HL-60/S4 (cell line): ENCODE measurements at regions not wholly inside any gene's neighbourhood (a gene's known extent, or its start where the extent isn't known, plus 50 kb on each side); places are given as distances from the start of the nearest gene placed in this dataset.
"Not testable (repeated sequence)": the region's sequence is repeated elsewhere in the genome, so short reads cannot be mapped to it uniquely, and the experiment has no call there.

ENCODE experiments used
- in situ Hi-C: fragments of 300-500 bp; cut with MboI; formaldehyde crosslinking; loops from 2 replicates; pipeline ENCODE4 v1.14.3; 2022; ENCODE audit warnings: low sequenced_read_pairs

GRCh38 chr4:123666486-123666885, 269.9 kb downstream of the SPRY1 start:
- in situ Hi-C loops = loop anchor here (10.0 kb wide), 2 partner anchors 272 to 552 kb away; partner anchors contain the start of gene SPRY1

GRCh38 chr4:123667496-123667895, 270.9 kb downstream of the SPRY1 start:
- in situ Hi-C loops = loop anchor here (10.0 kb wide), 2 partner anchors 273 to 553 kb away; partner anchors contain the start of gene SPRY1

- in situ Hi-C loops = loop anchor here (10.0 kb wide), 2 partner anchors 273 to 553 kb away; partner anchors contain the start of gene SPRY1
Measured at GRCh38 chr4:123667991-123668390, 271.4 kb downstream of the SPRY1 start.

GRCh38 chr4:123671636-123672404, 275.2 kb downstream of the SPRY1 start:
- in situ Hi-C loops = no loop called here

GRCh38 chr4:123672987-123673386, 276.4 kb downstream of the SPRY1 start:
- in situ Hi-C loops = no loop called here

GRCh38 chr4:123673971-123674370, 277.4 kb downstream of the SPRY1 start:
- in situ Hi-C loops = no loop called here

GRCh38 chr4:123674762-123675465, 278.3 kb downstream of the SPRY1 start:
- in situ Hi-C loops = no loop called here

- in situ Hi-C loops = no loop called here
Measured at GRCh38 chr4:123675567-123675966, 279.0 kb downstream of the SPRY1 start.

- in situ Hi-C loops = no loop called here
Measured at GRCh38 chr4:123676071-123676889, 279.7 kb downstream of the SPRY1 start.

GRCh38 chr4:123676890-123677229, 280.3 kb downstream of the SPRY1 start:
- in situ Hi-C loops = no loop called here

- in situ Hi-C loops = no loop called here
Measured at GRCh38 chr4:123682931-123683330, 286.3 kb downstream of the SPRY1 start.

- in situ Hi-C loops = not testable (repeated sequence)
Measured at GRCh38 chr4:123684937-123685336, 288.3 kb downstream of the SPRY1 start.

- in situ Hi-C loops = not testable (repeated sequence)
Measured at GRCh38 chr4:123695531-123695930, 298.9 kb downstream of the SPRY1 start.

- in situ Hi-C loops = no loop called here
Measured at GRCh38 chr4:123696687-123697086, 300.1 kb downstream of the SPRY1 start.

- in situ Hi-C loops = no loop called here
Measured at GRCh38 chr4:123698556-123698955, 302.0 kb downstream of the SPRY1 start.

- in situ Hi-C loops = no loop called here
Measured at GRCh38 chr4:123699880-123700771, 303.5 kb downstream of the SPRY1 start.

- in situ Hi-C loops = no loop called here
Measured at GRCh38 chr4:123701131-123701575, 304.6 kb downstream of the SPRY1 start.

GRCh38 chr4:123705419-123705818, 308.8 kb downstream of the SPRY1 start:
- in situ Hi-C loops = no loop called here

- in situ Hi-C loops = no loop called here
Measured at GRCh38 chr4:123706973-123707372, 310.4 kb downstream of the SPRY1 start.

GRCh38 chr4:123708902-123709301, 312.3 kb downstream of the SPRY1 start:
- in situ Hi-C loops = no loop called here
